GM19467 (cell line): ENCODE measurements at regions not wholly inside any gene's neighbourhood (a gene's known extent, or its start where the extent isn't known, plus 50 kb on each side); places are given as distances from the start of the nearest gene placed in this dataset.

Source experiments
- ATAC-seq: cut with Tn5 transposase; IDR thresholded peaks from one replicate; pipeline ENCODE4 v1.9.1; 2021; ENCODE audit warnings: mild to moderate bottlenecking, moderate library complexity; ENCODE audit not compliant: unreplicated experiment

GRCh38 chr11:26278354-26278753 lies 53.6 kb upstream of the ANO3 start:
- no peak for ATAC-seq
